NCI-H1436 treated with DMSO at 0.1 percent for 48 hours (cell line): ENCODE measurements at regions not wholly inside any gene's neighbourhood (a gene's known extent, or its start where the extent isn't known, plus 50 kb on each side); places are given as distances from the start of the nearest gene placed in this dataset.
"Not testable (repeated sequence)": the region's sequence is repeated elsewhere in the genome, so short reads cannot be mapped to it uniquely, and the experiment has no call there.

Experiments
- DNase-seq: peaks from one replicate; lab custom pipeline; 2025; lab: John Stamatoyannopoulos, UW

DNA sequence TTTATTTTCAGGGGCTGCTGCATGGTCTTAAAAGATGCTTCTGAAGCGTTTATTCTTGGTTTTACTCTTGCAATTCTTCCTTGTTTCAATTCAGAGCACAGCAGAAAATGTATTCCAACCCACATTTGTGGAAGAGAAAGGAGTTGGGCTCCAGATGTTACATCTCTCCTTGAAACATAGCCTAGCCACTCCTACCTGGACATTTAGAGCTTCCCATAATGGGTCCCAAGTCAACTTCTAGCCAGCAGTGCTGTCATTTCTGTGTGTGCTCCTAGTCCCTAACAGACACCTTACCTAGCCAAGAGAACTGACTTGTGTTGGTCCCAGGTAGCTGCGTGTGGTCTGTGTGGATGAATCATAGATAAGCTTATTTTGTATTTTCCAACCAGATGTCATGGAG lies 61.2 kb upstream of the ANKRD55 start:
- no peak for DNase-seq

DNA sequence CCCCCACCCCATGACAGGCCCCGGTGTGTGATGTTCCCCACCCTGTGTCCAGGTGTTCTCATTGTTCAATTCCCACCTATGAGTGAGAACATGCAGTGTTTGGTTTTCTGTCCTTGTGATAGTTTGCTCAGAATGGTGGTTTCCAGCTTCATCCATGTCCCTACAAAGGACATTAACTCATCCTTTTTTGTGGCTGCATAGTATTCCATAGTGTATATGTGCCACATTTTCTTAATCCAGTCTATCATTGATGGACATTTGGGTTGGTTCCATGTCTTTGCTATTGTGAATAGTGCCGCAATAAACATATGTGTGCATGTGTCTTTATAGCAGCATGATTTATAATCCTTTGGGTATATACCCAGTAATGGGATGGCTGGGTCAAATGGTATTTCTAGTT lies 59.7 kb upstream of the ANKRD55 start:
- not testable (repeated sequence) for DNase-seq

DNA sequence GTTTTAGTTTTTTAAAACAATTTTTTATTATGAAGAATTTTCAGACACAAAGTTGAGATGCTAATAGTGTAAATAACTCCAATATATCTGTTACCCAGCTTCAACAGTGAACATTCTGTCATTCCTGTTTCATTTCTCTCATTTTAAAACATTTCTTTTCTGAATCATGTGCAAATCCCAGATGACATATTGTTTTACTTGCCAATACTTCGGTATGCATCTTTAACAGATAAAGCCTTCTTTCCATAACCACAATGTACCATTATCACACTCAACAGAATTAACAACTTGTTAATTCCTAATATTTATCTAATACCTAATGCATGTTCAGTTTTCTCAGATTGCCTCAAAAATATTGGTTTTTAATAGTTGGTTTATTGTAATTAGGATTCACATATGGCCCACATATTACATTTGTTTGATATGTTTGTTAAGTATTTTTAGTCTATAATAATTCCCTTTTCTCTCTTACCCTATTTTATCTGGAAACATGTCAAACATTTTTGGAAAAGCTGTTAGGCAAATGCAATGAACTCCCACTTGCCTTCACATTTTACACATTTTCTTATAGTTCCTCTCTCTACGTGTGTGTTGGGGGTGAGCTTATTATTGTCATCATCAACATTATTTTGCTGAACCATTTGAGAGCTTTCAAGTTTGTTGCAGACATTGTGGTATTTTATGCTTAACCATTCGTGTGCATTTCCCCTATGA lies 58.7 kb upstream of the ANKRD55 start:
- DNase-seq, result no peak

DNA sequence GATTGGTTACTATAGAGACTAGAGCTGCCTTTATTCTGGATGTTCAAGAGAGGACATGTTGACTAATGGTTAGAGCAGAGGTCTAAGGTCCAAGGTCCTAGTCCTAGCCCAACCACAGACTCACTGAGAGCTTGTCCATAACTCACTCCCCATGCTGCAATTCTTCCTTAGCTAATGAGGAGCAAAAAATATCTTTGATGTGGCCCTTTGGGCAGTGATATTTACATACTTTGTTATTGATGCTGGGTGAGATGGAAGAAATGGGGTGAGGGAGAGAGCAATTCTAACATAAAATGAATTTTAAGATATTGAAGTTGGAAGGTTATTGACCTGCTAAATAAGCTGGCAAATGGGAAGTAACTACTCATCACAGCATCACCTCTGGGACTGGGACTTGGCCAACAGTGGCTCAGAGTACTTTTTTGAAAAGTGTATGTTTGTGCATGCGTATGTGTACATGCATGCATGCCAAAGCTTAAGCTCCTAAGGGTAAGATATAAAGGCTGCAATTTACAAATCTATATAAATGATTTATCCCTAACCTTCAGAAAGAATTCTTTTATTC lies 58.0 kb upstream of the ANKRD55 start:
- no peak for DNase-seq

DNA sequence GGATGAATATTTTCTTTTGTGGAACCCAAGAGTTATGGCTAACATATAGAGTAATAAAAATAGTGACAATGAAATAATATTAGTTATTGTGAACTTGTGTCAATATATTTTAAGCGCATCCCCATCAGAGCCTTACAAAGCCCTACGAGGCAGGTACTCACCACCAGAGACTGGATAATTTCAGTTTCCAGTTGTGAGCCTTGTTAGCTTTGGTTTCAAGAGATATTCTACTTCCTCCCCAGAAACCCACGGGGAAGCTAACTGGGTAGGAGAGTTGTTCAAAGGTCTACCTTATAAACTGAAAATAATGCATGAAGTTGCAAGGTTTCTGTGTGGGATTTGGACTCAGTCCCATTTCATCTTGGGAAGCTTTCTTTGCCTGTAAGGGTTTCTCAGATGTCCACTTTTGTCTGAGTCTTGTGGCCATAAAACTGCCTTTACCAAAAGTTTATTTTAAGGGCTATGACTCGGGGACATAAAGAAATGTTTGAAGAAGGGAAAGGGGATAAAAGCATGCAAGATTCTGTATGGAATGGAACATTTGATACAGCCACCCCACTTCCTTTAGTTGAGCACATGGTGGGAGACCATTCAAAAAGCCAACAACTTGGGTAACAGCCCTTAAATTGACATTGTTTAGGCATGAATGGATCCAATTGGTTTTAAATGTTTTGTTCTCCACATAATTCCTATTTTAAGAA lies 57.4 kb upstream of the ANKRD55 start:
- DNase-seq, result no peak

DNA sequence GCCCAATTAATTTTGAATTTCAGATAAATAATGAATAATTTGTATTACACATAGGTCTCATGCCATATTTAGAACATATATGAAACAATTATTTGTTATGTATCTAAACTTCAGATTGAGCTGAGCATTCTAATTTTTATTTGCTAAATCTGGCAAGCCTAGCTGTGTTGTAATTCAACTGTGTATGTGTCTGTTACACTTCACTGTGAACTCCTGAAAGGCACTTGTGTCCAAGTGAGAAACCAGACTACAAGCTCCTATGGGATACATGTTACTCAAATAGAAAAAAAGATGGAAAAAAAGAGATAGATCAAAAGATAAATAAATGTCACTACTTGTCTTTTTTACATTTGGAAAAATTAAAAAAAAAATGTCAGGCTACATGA lies 56.5 kb upstream of the ANKRD55 start:
- no peak for DNase-seq

DNA sequence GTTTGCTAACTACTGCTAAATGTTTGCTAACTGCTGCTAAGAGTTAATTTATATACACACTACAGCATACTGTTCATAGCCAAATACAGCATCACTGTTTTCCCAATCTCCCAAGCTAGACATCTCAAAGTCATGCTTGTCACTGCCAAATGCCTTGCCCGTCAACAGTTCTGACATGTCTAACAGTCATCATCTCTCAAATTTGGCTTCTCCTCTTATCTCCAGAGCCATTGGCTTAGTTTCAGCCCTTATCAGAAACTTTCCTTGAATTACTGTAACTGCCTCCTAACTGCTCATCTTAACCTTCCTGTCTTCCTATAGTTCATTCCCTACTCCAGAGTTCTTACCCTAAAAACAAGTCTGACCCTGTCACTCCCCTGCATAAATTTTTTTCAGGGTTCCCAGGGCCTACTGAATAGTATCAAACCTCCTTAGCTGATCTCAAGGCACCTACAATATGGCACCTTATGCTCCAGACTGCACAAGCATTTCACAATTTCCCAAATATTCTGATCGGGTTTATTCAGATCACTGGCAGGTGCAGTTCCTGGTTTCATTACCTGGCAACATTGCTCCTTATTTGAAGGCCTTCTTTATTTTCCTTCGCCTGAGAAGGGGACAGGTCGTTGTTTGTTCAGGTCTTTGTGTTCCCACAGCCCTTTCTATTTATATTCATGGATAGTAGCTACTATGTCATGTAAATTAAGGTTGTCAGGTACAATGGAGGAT lies 55.9 kb upstream of the ANKRD55 start:
- DNase-seq, result no peak

DNA sequence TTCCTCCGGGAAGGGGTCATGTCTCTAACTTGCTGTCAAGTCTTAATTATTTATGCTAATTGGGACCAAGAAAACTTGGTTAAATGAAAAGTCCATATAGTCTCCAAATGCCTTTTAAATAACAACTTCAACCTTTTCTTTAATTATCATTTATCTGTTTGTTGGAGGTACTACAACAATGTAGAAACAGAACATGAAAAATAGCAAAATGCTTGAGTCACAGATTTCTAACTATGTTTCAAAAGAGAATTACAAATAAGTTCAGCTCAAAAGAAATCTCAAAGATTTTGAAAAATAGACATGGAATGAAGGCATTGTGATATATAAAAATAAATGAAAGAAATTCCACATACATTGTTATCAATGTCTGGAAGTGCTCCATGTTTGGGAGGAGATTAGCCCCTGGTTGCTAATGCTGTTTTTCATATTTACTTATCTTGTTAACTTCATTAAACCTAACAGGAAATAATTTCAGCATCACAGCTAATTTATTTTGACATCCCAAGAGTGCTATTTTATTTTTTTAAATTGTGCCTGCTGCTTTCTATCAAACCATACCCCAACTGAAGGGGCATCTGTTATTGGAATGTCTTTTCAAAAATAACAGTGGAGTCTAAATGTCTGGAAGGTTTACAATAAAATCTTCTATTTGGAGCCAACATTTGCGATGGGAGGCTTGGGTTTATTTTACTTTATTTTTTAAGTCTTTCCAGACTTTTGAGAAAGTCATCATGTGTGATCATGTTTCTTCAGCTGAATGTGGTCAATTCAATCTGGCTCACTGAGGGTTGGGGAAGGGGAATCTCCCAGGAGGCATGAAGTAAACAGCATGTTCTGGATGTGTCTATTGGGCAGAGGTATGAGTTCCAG lies 53.1 kb upstream of the ANKRD55 start:
- no peak for DNase-seq

DNA sequence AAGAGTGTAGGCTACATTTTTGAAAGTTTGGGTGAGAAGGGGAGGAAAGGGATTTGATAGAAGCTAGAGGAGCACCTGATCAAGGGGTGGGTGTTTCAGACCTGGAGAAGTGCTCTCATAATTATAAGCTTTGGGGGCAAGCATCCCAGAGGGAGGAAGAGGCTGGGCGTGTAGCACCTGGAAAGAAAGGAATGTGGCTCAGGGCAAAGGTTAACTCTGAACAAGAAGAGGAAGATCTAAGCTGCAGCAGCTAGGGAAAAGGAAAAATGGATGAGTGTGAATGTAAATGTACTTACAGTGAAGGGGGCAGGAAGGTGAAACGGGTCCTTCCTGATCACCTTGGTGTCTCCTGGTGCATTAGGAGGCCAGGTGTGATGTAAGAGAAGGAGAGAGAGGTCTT lies 49.8 kb upstream of the ANKRD55 start:
- DNase-seq, result no peak
